ENCODE measurements at regions not wholly inside any gene's neighbourhood (a gene's known extent, or its start where the extent isn't known, plus 50 kb on each side); places are given as distances from the start of the nearest gene placed in this dataset.

DNA sequence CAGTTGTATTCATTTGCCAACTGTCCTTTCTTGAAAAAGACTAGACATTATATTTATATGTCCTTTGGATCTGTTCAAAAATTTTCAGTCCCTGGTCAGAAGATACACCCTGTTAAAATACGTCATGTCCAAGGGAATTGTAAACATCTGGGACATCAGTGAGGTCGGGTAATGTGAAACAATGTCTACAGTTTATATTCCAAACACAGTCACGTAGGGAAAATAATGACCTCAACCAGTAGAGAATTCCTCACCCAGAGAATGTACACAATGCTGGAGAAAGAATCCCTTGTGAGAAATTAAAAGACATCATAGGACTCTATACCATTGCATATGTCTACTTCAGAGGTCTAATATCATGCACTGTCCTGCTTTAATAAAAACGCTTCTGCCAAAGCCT, 888.0 kb upstream of the CHAC2 start:
- no peak overlapping the region for H2AK5ac ChIP-seq (ENCODE audit: low read depth, low read length)

DNA sequence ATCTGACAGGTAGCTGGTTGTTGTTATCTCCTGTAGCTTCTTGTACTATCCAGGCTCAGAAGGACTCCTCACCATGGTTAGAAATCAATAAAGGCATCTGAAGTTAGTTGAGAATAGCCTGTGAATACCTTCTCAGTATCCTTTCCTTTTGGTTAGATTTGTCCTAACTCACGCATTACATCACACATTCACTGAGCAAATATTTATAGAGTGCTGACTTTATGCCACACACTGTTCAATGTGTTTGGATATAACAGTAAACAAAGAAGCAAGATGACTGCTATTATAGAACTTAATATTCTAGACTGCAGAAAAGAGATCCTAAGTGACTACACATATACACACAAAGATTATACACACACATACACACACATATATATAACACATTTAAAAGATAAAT, 889.9 kb upstream of the CHAC2 start:
- H3K23ac ChIP-seq (ENCODE audit: low read depth, low read length, poor library complexity): no peak overlapping the region
- no peaks in the 10 kb centered on the region for H3K27me3 ChIP-seq (ENCODE audit: control insufficient read depth in 3 of 3, insufficient read depth in 3 of 3, low read depth in 1 of 3, low read length in 3 of 3)
- H2BK12ac ChIP-seq (ENCODE audit: low read length): no peak overlapping the region
- H3K36me3 ChIP-seq (replicated peaks in 1 of 2; ENCODE audit: control insufficient read depth in 2 of 2, insufficient read depth in 2 of 2, low read length in 2 of 2): no peaks in the 10 kb centered on the region
- no peaks in the 10 kb centered on the region for H3K79me1 ChIP-seq (ENCODE audit: low read depth, low read length)
- no peak for DNase-seq (ENCODE audit: low spot score)
- H3K4me1 ChIP-seq (ENCODE audit: control insufficient read depth in 2 of 2, insufficient read depth in 1 of 2, low read depth in 1 of 2, low read length in 2 of 2): no peaks in the 10 kb centered on the region
- no peak overlapping the region for H2AK5ac ChIP-seq (ENCODE audit: low read depth, low read length)
- no peak overlapping the region for H2BK15ac ChIP-seq (ENCODE audit: low read length)
- no peak overlapping the region for H3K14ac ChIP-seq (ENCODE audit: low read length)
- H3K27ac ChIP-seq (replicated peaks; ENCODE audit: low read length): no peak overlapping the region
- no CpG with 5 or more reads among the region's 1 CpG for WGBS, 2 donors (ENCODE audit: extremely low coverage in 2 of 2, insufficient read length in 2 of 2, insufficient replicate concordance in 1 of 2)
- H3K4me2 ChIP-seq (ENCODE audit: insufficient read depth, low read length, poor library complexity, severe bottlenecking): no peak overlapping the region
- H3K4me3 ChIP-seq (ENCODE audit: low read length in 2 of 2): no peak overlapping the region
- no peak overlapping the region for H2BK5ac ChIP-seq (ENCODE audit: low read length)
- H4K91ac ChIP-seq (ENCODE audit: low read depth, low read length, poor library complexity): no peak overlapping the region
- H2AFZ ChIP-seq (ENCODE audit: low read length): no peak overlapping the region
- H3K18ac ChIP-seq (ENCODE audit: low read length): no peak overlapping the region
- H3K9me3 ChIP-seq (replicated peaks in 1 of 2; ENCODE audit: control insufficient read depth in 2 of 2, insufficient read depth in 1 of 2, low read depth in 1 of 2, low read length in 2 of 2): no peaks in the 10 kb centered on the region
- H4K8ac ChIP-seq (ENCODE audit: low read depth, low read length): no peak overlapping the region
- no peak overlapping the region for H3K9ac ChIP-seq (ENCODE audit: low read depth, low read length, poor library complexity)
- H3K4ac ChIP-seq (ENCODE audit: low read length): no peak overlapping the region
- no peak overlapping the region for H2BK120ac ChIP-seq (ENCODE audit: low read depth, low read length)

More for the DNA sequence above, 888.0 kb upstream of the CHAC2 start:
- H3K36me3 ChIP-seq (replicated peaks in 1 of 2; ENCODE audit: control insufficient read depth in 2 of 2, insufficient read depth in 2 of 2, low read length in 2 of 2): no peaks in the 10 kb centered on the region
- no peak overlapping the region for H2BK5ac ChIP-seq (ENCODE audit: low read length)
- H3K4me1 ChIP-seq (ENCODE audit: control insufficient read depth in 2 of 2, insufficient read depth in 1 of 2, low read depth in 1 of 2, low read length in 2 of 2): no peaks in the 10 kb centered on the region
- H2BK120ac ChIP-seq (ENCODE audit: low read depth, low read length): no peak overlapping the region
- H3K18ac ChIP-seq (ENCODE audit: low read length): no peak overlapping the region
- H3K4ac ChIP-seq (ENCODE audit: low read length): no peak overlapping the region
- no peak overlapping the region for H2AFZ ChIP-seq (ENCODE audit: low read length)
- H3K4me3 ChIP-seq (ENCODE audit: low read length in 2 of 2): no peak overlapping the region
- no peaks in the 10 kb centered on the region for H3K79me1 ChIP-seq (ENCODE audit: low read depth, low read length)
- H3K27ac ChIP-seq (replicated peaks; ENCODE audit: low read length): no peak overlapping the region
- WGBS, 2 donors (ENCODE audit: extremely low coverage in 2 of 2, insufficient read length in 2 of 2, insufficient replicate concordance in 1 of 2): no CpG with 5 or more reads among the region's 4 CpGs
- no peak overlapping the region for H3K14ac ChIP-seq (ENCODE audit: low read length)
- H4K8ac ChIP-seq (ENCODE audit: low read depth, low read length): no peak overlapping the region
- no peak overlapping the region for H2BK12ac ChIP-seq (ENCODE audit: low read length)
- H3K23ac ChIP-seq (ENCODE audit: low read depth, low read length, poor library complexity): no peak overlapping the region
- DNase-seq (ENCODE audit: low spot score): no peak
- H2BK15ac ChIP-seq (ENCODE audit: low read length): no peak overlapping the region
- H3K4me2 ChIP-seq (ENCODE audit: insufficient read depth, low read length, poor library complexity, severe bottlenecking): no peak overlapping the region
- no peaks in the 10 kb centered on the region for H3K9me3 ChIP-seq (replicated peaks in 1 of 2; ENCODE audit: control insufficient read depth in 2 of 2, insufficient read depth in 1 of 2, low read depth in 1 of 2, low read length in 2 of 2)
- no peak overlapping the region for H3K9ac ChIP-seq (ENCODE audit: low read depth, low read length, poor library complexity)
- no peak overlapping the region for H4K91ac ChIP-seq (ENCODE audit: low read depth, low read length, poor library complexity)
- no peaks in the 10 kb centered on the region for H3K27me3 ChIP-seq (ENCODE audit: control insufficient read depth in 3 of 3, insufficient read depth in 3 of 3, low read depth in 1 of 3, low read length in 3 of 3)

DNA sequence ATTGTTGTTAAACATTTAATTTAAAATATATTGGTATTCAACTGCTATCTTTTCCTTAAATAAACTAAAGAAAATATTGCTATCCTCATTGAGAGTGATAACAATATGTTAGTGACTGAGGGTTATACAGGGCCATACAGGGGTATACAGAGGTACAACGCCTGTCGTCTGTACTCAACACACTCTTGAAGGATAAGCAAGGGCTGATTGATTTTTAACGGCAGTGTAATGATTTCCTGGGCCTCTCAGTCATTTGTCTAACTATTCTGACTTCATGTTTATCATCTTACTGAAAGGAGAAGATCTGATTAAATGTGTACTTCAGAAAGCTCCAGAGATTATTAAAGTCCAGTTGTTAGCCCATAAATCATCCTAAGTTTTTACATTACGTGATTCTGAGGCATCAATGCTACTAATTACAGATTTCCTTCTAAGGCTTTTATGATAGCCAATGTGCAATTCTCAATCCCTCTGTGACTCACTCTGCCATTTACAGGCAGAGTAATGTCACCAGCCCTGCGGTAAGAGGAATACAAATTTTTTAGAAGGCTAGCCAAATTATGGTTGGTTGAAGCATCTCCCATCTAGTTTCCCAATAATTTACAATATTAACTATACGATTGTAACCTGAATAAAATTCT, 893.0 kb upstream of the CHAC2 start:
- Histone ChIP-seq H3K9me3 (replicated peaks in 1 of 2; ENCODE audit: control insufficient read depth in 2 of 2, insufficient read depth in 1 of 2, low read depth in 1 of 2, low read length in 2 of 2) (no peaks in the 10 kb centered on the region), H3K4ac (ENCODE audit: low read length) (no peak overlapping the region), H4K8ac (ENCODE audit: low read depth, low read length) (no peak overlapping the region), H3K4me3 (ENCODE audit: low read length in 2 of 2) (no peak overlapping the region), H3K79me1 (ENCODE audit: low read depth, low read length) (no peaks in the 10 kb centered on the region), H2BK12ac (ENCODE audit: low read length) (no peak overlapping the region), H3K27me3 (ENCODE audit: control insufficient read depth in 3 of 3, insufficient read depth in 3 of 3, low read depth in 1 of 3, low read length in 3 of 3) (no peaks in the 10 kb centered on the region), H3K18ac (ENCODE audit: low read length) (no peak overlapping the region), H3K4me2 (ENCODE audit: insufficient read depth, low read length, poor library complexity, severe bottlenecking) (no peak overlapping the region), H4K91ac (ENCODE audit: low read depth, low read length, poor library complexity) (no peak overlapping the region), H2BK15ac (ENCODE audit: low read length) (no peak overlapping the region), H3K9ac (ENCODE audit: low read depth, low read length, poor library complexity) (no peak overlapping the region), H3K27ac (replicated peaks; ENCODE audit: low read length) (no peak overlapping the region), H2AK5ac (ENCODE audit: low read depth, low read length) (no peak overlapping the region), H3K23ac (ENCODE audit: low read depth, low read length, poor library complexity) (no peak overlapping the region), H3K14ac (ENCODE audit: low read length) (no peak overlapping the region), H2AFZ (ENCODE audit: low read length) (no peak overlapping the region), H2BK5ac (ENCODE audit: low read length) (no peak overlapping the region), H3K4me1 (ENCODE audit: control insufficient read depth in 2 of 2, insufficient read depth in 1 of 2, low read depth in 1 of 2, low read length in 2 of 2) (no peaks in the 10 kb centered on the region), H3K36me3 (replicated peaks in 1 of 2; ENCODE audit: control insufficient read depth in 2 of 2, insufficient read depth in 2 of 2, low read length in 2 of 2) (no peaks in the 10 kb centered on the region), H2BK120ac (ENCODE audit: low read depth, low read length) (no peak overlapping the region)
- 100% methylated on average over 1 of the region's 6 CpGs; no CpG with 5 or more reads in 1 of the 2 donors for WGBS, 2 donors (ENCODE audit: extremely low coverage in 2 of 2, insufficient read length in 2 of 2, insufficient replicate concordance in 1 of 2)
- DNase-seq (ENCODE audit: low spot score): no peak

DNA sequence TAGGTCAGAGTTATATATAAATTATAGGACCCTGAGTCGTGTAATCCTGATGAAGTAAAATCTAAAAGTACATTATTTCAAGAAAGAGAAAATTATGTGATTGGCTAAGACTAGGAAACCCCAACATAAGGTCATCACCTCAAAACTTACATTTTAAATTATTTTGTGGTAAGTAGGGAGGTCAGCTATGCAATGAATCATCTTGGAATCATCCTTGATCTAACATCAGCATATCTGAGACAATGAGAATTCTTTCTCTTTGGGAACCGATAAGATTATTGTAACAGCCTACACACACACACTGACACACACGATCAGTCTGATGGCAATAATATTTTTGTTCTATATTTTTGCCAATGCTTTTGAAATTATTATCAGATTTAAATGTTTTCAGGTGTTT, 904.8 kb upstream of the CHAC2 start:
- Histone ChIP-seq H3K4ac (ENCODE audit: low read length) (no peak overlapping the region), H3K36me3 (replicated peaks in 1 of 2; ENCODE audit: control insufficient read depth in 2 of 2, insufficient read depth in 2 of 2, low read length in 2 of 2) (no peaks in the 10 kb centered on the region), H4K91ac (ENCODE audit: low read depth, low read length, poor library complexity) (no peak overlapping the region), H3K23ac (ENCODE audit: low read depth, low read length, poor library complexity) (no peak overlapping the region), H3K27me3 (ENCODE audit: control insufficient read depth in 3 of 3, insufficient read depth in 3 of 3, low read depth in 1 of 3, low read length in 3 of 3) (no peaks in the 10 kb centered on the region), H2AFZ (ENCODE audit: low read length) (no peak overlapping the region), H2BK15ac (ENCODE audit: low read length) (no peak overlapping the region), H3K27ac (replicated peaks; ENCODE audit: low read length) (no peak overlapping the region), H2BK120ac (ENCODE audit: low read depth, low read length) (no peak overlapping the region), H2BK12ac (ENCODE audit: low read length) (no peak overlapping the region), H2AK5ac (ENCODE audit: low read depth, low read length) (no peak overlapping the region), H3K4me2 (ENCODE audit: insufficient read depth, low read length, poor library complexity, severe bottlenecking) (no peak overlapping the region), H3K4me3 (ENCODE audit: low read length in 2 of 2) (no peak overlapping the region), H2BK5ac (ENCODE audit: low read length) (no peak overlapping the region), H3K14ac (ENCODE audit: low read length) (no peak overlapping the region), H3K4me1 (ENCODE audit: control insufficient read depth in 2 of 2, insufficient read depth in 1 of 2, low read depth in 1 of 2, low read length in 2 of 2) (no peaks in the 10 kb centered on the region), H3K9me3 (replicated peaks in 1 of 2; ENCODE audit: control insufficient read depth in 2 of 2, insufficient read depth in 1 of 2, low read depth in 1 of 2, low read length in 2 of 2) (no peaks in the 10 kb centered on the region), H3K9ac (ENCODE audit: low read depth, low read length, poor library complexity) (no peak overlapping the region), H3K79me1 (ENCODE audit: low read depth, low read length) (no peaks in the 10 kb centered on the region), H4K8ac (ENCODE audit: low read depth, low read length) (no peak overlapping the region), H3K18ac (ENCODE audit: low read length) (no peak overlapping the region)
- DNase-seq (ENCODE audit: low spot score): no peak
- WGBS, 2 donors (ENCODE audit: extremely low coverage in 2 of 2, insufficient read length in 2 of 2, insufficient replicate concordance in 1 of 2): no CpG with 5 or more reads among the region's 3 CpGs

All from neuronal stem cell (in vitro differentiated cells).